NCI-H128 (cell line): ENCODE measurements at regions not wholly inside any gene's neighbourhood (a gene's known extent, or its start where the extent isn't known, plus 50 kb on each side); places are given as distances from the start of the nearest gene placed in this dataset.

Experiments used
- DNase-seq: peaks from one replicate; lab custom pipeline; 2025; ENCODE audit not compliant: unreplicated experiment; lab: John Stamatoyannopoulos, UW

GRCh38 chr16:51753467-51754127 is 602.5 kb upstream of the SALL1 start:
- no peak for DNase-seq

GRCh38 chr16:51752438-51752995 is 601.4 kb upstream of the SALL1 start:
- DNase-seq = no peak

DNA sequence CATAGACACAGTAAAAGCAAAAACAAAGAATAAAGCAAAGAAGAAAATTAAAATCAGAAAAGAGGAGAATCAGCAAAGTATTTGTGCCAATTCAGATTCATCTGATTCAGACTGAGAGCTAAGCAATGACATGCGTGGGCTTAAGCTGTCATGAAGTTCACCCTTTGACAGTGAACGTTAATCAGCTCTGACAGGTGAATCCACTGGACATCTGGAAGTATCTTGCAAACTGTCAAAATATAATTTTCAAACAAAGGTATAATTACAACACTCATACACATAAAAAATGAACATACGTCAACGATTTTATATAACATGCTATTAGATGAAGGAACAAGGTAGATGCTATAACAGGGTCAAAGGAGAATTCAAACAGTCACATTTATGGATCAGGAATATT is 596.3 kb upstream of the SALL1 start:
- no peak for DNase-seq

- DNase-seq = peak; percentile 30
Measured at GRCh38 chr16:51734220-51734619, 583.1 kb upstream of the SALL1 start.

DNA sequence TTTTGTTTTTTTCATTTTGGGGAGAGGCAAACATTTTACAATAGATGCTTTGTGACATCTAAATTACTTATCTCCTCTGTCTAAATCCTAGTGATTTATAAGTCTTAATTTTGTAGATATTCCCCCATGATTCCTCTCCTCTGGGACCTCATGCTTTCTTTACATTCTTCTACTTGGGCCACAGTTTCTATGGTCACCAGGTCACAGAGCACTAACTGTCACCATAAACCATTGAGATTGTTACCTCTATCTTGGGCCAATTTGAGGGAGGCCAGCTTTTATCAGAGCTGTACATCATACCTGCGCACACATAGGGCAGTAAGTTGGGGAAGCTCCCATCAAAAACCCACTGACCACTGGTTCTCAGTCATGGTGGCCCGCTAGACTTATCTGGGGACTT is 582.1 kb upstream of the SALL1 start:
- DNase-seq = no peak

DNA sequence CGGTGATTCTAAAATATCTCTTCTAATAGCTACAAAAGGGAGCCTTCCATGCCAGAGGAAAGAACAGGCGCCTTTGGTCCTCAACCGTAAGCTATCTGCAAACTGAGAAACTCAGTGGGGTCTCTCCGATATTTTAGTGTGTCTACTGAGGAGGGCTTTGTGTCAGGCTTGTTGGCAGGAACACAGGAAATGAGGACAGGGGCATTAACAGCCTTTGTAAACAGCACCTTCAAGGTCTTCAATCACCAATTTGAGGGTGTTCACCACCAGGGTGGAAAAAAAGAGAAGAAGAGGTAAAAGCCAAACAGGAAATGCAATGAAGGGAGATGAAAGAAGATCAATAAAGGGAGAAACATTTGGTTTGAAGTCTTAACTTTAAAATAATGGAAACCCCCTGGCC is 580.1 kb upstream of the SALL1 start:
- no peak for DNase-seq

- DNase-seq = no peak
Measured at GRCh38 chr16:51723036-51723724, 572.1 kb upstream of the SALL1 start.

GRCh38 chr16:51722467-51722866 is 571.4 kb upstream of the SALL1 start:
- DNase-seq = no peak

DNA sequence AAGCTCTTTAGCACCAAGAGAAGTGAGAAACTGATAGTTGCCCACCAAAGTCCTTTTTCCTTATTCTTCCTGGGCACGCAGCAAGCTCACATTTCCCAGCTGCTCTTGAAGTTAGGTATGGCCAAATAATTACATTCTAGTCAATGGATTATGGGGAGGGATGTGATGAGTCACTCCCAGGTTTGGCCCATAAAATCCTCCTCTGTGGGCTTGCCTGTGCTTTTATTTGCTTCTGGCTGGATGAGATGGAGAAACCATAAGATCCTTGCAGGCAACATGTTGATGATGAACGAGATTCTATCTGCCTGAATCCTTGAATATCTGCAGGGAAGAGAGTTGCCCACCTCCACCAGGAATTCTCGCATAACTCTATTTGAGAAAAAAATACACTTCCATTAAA is 568.3 kb upstream of the SALL1 start:
- no peak for DNase-seq

- DNase-seq = no peak
Measured at GRCh38 chr16:51716195-51716594, 565.1 kb upstream of the SALL1 start.

- no peak for DNase-seq
Measured at GRCh38 chr16:51713502-51713901, 562.4 kb upstream of the SALL1 start.

DNA sequence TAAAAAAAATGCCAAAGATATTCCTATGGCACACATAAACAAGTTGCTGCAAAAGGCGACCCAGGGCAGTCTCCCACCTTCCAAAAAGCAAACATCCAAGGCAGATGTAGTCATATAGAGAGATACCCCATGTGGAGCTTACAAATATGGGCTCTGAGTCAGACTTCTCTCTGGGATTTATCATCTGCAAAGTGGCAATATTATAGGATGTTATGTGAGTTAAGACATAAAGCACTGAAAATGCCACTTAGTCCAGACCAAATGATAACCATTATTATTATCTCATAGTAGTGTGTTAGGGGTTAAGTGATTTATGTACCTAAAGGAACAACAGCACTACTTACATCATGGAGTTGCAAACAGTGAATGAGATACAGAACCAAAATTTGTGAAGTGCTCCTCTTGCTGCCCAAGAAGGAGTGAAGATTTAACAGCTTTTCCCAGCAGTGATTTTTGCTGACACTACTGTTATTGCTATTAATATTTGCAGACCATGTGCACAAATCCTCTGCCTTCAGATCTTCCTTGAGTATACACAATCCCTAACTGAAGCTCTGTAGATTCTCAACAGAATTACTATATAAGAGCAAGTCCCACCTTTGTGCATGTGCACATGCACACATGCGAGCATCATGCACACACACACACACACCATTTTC is 560.0 kb upstream of the SALL1 start:
- no peak for DNase-seq

- DNase-seq = no peak
Measured at GRCh38 chr16:51710186-51710585, 559.1 kb upstream of the SALL1 start.

DNA sequence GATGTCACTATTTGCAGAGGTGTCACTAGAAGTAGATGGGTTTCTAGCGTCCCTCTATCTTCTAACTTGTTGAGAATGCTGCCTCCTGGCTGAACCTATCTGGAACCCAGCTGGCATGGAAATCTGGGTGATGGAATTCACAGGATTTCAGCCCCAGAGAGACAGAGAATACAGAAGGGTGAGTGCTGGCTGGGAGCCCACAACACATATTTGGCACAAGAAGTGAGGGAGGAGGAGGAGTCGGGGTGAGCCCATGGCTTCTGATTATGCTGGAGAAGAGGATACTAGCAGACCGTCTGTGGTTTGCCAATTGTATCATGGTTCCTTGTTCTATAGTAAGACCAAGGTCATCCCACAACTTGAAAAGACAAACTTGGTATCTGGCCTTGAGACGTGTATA is 557.8 kb upstream of the SALL1 start:
- DNase-seq = no peak

DNA sequence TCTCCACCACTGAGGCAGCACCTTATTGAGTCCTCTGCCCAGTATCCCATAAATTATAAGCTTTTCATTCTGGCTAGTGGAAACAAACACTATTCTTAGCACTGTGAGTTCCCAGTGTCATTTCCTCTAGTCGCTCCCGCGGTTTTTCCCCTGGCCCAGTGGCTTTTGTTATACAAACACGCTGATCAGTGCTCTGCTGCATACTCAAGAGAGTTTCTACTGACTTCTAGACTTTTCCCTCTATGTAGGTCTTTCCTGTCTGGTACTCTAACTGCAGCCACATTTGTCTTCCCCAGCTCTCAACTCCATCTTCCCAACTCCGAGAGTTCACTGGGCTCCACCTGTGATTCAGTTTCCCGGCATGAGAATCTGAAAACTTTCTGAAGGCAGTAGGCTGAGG is 556.6 kb upstream of the SALL1 start:
- DNase-seq = no peak

GRCh38 chr16:51705142-51705541 is 554.1 kb upstream of the SALL1 start:
- no peak for DNase-seq

- no peak for DNase-seq
Measured at GRCh38 chr16:51701025-51701424, 550.0 kb upstream of the SALL1 start.

DNA sequence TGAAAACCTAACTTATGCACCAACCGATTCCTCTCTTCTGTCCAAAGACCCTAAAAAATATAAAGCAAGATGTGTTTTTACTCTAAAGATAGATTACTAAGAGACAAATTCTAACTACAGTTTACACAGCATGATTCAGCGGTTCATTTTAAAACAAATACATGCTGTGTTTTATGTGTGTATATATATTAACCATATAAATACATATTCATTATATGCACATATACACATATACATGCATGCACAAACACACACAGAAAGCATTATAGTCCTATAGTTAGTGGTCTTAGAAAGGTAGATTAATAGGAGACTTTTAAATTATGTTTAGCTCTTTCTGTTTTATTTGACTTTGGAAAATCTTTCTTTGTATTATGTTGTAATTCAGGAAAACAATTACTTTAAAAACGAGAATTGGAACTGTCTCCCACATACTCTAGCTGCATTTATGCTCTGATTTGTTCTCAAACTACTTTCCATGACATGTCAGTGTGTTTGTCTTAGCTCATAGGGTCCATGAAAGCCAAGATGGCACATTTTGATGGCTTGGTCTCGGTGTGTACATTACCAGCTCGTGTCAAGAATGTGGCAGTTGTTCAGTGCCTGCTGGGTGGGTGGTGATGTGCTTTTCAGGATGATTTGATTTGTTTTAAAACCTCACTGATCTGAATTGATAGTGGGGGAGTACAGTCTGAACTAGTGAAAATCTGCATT is 548.8 kb upstream of the SALL1 start:
- no peak for DNase-seq

GRCh38 chr16:51698647-51699046 is 547.6 kb upstream of the SALL1 start:
- DNase-seq = no peak

DNA sequence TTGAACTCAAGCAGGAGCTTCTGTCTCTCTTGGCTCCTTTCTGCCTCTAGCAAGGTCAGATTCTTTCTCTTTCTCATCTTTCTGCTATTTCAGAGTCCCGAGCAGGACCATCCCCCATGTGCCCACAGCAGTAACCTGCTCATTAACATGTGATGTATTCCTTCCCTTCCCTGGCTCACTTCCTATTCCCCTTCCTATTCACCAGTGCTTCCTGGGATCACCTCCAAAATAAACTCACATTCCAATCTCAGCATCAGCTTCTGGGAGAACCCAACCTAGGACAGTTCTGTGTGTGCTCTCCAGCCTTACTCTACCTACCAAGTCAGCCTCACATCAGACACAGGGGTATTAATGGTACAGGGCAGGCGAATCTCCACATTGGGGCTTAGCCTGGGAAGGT is 546.4 kb upstream of the SALL1 start:
- no peak for DNase-seq

DNA sequence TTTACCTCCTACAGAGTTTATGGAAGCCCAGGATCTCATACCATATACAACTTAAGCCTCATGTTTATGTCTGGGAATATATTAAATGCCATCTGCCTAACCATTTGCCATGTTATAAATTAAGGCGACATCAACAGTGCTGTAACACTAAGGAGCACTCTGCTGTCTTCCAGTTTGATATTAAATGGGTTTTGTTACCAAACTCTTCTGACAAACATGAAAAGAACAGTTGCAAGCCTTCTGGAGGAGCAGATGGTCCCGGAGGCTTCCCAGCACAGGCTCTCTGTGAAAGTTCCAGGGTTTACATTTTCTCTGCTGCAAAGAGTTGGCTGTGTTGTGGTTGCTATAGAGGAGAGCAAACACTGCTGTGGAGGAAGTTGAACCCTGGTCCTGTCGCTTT is 545.3 kb upstream of the SALL1 start:
- DNase-seq = no peak

DNA sequence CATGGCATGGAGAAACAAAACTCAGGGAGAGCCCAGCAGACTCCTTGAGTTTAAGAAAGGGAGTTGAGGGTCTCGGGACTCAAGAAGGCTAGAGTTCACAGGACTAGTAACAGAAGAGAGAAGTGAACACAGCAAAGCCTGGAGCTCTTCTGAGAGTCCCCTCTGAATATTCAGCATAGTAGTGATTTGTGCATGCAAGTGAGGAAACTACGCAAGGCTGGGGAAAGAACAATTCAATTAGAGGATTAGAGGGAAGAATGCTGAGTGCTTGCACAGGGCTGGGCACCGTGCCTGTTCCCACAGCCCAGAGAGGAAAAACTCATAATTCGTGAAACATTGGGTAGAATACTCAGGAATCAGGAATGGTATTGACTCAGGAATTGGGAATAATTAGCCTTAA is 540.0 kb upstream of the SALL1 start:
- DNase-seq = no peak
